Stimulated activated naive CD8-positive, alpha-beta T cell treated with anti-CD3 and anti-CD28 coated beads, Interleukin-15, Interleukin-2, amounts not matched to agents 100 U/mL and 50 U/mL, for 24 hours (primary cell): ENCODE measurements at regions not wholly inside any gene's neighbourhood (a gene's known extent, or its start where the extent isn't known, plus 50 kb on each side); places are given as distances from the start of the nearest gene placed in this dataset.

ENCODE experiments used
- ATAC-seq: fragments of 150-1000 bp; cut with Tn5 transposase; one replicate; pipeline ENCODE4 v1.10.0; 2021
- DNase-seq: peaks from one replicate; pipeline ENCODE4 v3.0.0; 2021

DNA sequence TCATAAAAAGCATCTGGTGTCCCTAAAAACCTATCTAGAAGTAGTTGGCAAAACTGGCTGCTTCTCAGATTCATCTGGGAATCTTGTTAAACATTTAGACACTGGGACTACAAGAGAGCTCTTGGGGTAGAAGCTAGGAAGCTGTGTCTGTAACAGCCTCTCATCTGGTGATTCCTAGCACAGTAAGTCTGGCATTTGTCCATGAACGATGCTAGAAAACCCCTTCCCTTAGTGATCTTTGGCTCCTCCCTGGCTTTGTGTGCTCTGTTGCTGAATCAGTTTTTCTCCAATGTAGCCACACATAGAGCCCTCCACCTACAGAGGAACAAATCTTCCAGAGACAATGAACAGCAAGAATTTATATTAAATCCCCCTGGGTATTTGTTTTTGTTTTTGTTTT, 951.7 kb upstream of the LCORL start:
- ATAC-seq (no peak), DNase-seq (no peak)

DNA sequence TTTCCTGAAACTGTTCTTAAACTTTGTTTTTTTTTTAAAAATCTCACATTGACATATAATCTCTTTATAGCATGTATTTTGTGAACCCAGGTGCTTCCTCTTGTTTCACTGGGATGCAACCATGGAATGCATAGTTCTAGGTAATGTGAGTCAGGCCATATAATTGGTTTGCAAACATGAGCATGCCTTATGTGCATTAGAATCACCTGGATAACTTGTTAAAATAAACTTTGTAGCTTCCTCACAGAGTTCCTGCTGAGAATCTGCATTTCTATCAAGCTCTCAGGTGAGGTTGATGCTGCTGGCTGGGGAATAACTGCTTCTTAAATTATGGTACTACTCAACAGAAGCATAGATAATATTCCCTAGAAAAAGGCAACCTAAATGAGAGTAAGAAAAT, 940.3 kb upstream of the LCORL start:
- DNase-seq (no peak), ATAC-seq (no peak)

DNA sequence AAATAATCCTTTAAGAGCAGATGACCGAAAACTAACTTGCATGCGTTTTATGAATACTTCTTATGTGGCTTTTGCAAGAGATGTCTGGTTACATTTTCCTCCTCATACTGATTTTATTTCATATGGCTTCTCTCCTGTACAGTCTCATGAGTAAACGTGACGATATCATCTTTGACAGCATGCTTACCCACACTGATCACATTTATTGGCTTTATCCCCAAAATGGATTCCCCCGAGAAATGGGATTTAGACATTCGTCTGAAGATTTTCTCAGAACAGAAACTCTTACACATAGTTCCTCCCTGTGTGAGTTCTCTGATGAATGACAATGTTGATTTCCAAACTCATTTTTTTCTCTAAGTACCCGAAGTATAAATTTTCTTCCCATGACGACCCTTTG, 939.7 kb upstream of the LCORL start:
- DNase-seq (no peak), ATAC-seq (no peak)

DNA sequence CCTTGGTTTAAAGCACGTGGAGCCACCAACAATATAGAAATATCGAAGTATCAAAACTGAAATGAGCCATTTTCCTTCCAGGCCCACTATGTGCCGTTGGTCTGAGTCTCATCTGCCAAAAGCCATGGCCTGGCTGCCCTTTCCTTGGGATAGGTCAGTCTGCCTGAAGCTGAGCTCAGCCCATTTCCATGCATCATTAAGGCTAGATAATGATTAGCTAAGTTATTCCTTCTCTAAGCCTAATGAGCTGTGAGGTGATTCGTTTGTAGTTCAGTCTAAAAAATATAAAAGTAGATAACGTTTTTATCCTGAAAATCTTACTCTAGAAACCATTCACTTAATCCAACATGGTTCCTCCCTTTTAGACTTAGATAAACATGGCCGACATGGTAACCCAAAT, 936.2 kb upstream of the LCORL start:
- ATAC-seq = no peak

DNA sequence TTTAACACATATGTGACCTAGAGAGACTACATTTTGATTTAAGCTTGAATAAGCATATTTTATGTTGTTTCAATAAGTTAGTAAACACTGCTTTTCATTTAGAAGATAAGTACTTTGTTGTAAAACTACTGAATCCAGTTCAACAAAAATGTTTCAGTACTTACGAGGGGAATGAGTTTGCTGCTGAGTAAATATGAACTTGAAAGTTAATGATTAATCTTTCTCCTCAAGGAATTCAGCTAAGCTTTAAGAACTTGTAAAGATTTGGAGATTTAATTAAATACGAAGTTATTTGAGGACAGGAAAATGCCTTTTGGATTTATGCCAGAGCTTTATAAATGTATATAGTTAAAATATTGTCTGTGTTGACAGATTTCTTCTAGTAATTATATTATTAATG, 933.0 kb upstream of the LCORL start:
- DNase-seq (no peak), ATAC-seq (no peak)

More for the DNA sequence above, 936.2 kb upstream of the LCORL start:
- no peak for DNase-seq

DNA sequence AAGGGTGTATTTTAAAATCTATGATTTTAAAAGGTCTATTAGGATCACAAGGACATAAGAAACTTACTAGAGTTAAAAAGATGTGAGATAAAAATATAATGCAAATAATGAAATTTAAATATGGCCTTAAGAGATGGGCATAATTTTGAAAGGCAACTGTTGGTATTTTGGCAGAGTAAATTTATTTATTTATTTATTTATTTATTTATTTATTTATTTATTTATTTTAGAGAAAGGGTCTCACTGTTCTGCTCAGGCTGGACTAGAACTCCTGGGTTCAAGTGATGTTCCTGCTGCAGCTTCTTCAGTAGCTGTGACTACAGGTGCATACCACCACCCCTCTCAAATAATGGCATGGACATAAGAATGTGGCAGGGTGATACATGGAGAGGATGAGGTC, 932.1 kb upstream of the LCORL start:
- DNase-seq = no peak

DNA sequence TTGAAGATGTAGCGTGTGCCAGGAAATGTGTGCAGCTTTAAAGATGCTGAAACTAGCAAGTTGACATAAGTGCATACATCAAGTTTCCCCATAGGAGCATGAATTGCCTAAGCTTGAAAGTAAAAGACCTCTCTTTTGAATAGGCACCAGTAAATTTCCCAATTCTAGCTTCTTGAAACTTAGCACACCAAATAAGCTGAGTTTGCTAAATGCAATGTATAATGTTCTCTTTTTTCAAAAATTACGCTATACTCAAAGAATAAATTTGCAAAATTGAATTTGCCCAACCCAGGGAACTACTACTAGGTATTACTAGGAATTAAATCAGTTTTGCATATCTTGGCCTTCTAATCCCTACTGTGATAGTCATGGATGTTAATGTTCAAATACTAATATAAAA, 923.9 kb upstream of the LCORL start:
- ATAC-seq = no peak

More for the DNA sequence above, 932.1 kb upstream of the LCORL start:
- ATAC-seq = no peak

DNA sequence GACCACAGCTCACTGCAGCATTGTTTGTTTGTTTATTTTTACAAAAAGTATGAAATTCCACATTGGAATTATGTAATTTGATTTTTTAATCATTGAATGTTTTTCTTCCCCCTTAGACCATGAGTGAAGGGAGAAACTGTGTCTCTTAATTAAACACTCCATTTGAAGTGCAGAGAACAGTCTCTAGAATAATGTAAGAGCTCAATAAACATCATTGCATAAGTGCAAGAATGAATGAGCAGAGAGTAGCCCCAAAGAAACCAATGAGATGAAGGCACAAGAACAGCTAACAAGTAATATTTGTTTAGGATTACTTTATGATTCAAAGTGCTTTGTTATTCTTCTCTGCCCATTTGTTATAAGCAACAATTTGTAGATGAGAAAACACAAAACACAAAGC, 921.3 kb upstream of the LCORL start:
- ATAC-seq = no peak
- DNase-seq = no peak

More for the DNA sequence above, 923.9 kb upstream of the LCORL start:
- DNase-seq = no peak

DNA sequence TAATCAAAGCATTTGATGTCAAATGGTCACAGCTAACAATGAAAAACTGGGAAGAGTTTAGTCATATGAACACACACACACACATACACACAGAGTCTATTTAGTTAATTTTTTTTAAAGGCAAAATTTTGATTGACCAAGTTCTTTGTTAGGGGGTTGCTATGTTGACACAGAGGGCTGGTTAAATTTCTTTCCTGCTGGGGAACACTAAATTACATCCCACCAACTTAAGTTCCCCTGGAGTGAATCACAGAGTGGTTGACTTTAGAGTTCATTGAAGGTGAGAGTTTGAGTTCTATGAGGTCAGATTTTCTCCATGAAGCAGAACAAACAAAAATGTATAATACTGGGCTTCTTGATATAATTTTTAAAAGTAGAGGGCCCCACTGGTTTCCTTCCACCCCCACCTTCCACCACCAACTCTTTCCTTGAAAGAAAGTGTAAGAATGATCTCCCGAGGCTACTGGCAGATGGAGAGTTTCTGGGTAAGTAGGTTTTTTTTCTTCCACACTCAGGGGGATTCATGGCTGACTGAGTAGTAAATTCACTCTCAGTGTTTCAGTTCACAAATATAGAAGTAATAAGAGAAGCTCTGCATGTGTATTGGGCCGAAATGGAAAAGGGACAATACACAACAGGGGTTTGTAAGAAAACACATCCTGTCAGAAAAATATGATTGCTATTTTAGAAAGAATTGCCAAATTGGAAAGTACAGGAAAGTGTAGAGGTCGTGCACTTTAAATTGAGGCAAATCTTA, 917.0 kb upstream of the LCORL start:
- no peak for DNase-seq
- ATAC-seq = no peak

DNA sequence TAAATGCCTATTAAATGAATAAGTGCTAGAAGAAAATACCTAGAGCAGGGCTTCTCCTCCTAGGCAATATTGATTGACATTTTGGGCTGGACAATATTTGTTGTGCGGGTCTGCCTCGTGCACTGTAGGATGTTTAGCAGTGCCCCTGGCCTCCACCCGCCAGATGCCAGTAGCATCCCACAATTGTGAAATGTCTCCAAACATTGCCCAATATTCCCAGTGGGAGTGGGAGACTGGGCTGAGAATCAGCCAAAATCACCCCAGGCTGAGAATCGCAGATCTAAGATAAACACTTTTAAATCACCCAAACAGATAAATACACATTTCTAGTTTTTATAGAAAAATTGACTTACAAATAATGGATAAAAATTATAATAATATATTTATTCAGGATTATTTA, 916.2 kb upstream of the LCORL start:
- no peak for DNase-seq
- no peak for ATAC-seq

DNA sequence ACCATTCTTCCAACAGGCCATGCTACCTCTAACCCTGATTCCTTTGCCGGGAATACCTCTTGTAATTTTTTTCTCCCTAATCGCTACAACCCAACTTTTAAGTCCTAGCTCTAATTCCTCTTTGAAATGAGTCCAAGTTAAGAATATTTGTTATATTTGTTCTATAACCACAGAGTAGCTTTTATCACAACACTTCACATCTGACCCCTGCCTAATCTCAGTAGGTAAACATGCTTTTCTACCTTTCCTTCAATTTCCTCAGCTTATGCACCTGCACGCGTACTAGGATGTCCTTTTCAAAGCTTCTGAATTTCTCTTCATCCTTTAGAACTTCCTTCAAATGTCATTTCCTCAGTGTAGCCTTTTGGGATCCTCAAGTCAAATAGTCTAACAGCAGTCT, 915.5 kb upstream of the LCORL start:
- no peak for ATAC-seq
- DNase-seq = no peak

DNA sequence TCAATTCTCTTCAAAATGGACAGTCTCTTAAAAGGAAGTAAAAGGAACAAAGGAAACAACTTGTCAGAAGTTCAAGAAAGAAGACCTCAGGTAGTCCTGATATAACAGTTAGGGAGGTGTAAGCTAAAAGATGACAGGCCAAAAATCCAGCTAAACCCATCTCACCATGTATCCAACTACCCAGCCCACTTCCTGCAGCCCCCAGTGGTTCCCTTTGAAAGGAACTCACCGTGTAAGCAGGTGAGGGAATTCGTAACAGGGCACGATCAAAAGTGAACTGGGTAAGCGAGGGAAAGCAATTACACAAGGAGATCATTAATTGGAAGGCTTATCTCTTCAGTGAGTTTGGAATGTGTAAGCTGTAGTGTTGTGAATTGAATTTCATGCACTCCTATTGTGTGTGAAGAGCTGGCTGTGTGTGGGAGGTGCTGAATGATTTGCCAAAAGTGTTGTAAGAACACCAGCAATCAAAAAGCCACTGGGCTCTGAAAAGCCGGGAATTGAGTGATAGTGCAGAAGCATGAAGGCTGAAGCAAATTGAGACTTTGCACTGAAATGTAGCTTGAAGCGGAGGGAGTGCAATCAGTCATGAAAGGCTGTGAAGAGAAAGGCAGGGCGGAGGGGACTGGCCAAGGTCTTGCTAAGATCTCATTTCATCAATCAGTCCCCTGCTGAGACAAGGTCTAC, 914.2 kb upstream of the LCORL start:
- ATAC-seq (no peak), DNase-seq (no peak)

DNA sequence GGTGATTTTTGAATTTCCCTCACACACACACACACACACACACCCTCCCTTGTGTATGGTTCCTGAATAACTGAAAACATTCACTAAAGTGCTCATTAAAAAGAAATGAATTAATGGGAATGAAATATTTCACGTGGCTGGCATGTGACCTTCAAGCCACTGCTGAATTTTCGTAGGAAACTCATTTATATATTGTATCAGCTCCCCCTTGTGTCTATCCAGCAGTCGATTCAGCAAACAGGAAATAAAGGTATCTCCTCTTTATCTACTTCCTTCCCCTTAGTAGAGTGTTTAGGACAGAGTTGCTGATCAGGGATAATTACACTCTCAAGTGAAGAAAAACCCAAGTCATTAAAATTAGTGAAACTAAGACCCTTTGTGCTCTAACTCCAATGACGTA, 912.6 kb upstream of the LCORL start:
- DNase-seq (no peak), ATAC-seq (no peak)

DNA sequence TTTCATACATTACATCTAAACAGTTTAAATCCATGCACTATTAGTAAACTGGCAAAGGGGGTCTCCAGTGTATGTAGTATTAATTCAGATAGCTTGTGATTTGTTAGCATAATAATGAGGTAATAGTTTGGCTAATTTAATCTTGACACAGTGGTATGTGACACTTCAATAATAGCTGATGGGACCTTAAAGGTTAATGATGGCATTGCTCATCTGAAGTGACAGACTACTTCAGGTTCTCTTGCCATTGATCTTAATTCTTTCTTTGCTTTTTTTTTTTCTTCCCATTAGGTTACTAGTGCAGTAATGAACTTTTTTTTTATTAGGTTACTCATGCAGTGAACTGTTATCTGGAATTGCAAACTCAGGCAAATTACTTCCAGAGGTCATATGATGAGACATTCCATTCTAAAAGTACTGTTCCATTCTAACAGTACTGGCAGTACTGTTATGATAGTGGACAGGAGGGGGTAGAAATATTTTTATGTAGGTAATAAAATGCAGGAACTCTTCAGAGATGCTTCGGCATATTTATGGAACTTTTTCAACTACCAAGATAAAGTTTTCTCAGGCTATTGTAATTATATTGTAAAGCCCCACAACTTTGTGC, 911.3 kb upstream of the LCORL start:
- ATAC-seq = no peak

DNA sequence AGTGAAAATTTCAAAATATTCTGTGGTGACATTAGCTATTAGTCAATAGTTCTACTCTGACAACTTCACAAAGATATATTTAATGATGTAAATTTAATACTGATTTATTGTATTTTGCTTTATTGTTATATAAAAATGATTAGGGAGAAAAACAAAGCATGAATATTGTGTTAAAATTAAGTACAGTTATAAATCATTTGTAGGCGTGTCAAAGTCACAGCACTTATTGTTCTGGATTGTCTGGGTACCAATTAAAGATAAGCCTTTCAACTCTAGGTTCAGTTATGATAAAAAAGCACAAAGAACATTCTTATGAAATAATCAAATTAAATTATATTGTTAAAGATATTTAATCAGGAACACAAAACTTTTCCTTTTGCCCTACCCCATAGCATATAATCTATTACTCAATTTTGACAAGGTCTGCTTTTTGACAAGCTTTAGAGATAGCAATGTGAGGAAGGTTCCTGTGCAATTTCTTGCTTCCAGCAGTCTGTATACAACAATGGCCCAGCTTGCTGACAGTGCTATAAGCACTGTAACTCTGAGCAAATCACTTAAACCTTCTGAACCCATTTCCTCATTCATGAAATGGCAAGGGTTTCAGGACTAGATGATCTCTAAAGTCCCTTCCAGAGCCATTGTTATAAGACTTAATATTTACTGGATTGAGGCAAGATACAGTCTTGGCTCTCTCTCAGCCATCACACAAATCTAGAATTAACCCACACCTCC, 910.3 kb upstream of the LCORL start:
- no peak for DNase-seq
- no peak for ATAC-seq

More for the DNA sequence above, 911.3 kb upstream of the LCORL start:
- DNase-seq = no peak

DNA sequence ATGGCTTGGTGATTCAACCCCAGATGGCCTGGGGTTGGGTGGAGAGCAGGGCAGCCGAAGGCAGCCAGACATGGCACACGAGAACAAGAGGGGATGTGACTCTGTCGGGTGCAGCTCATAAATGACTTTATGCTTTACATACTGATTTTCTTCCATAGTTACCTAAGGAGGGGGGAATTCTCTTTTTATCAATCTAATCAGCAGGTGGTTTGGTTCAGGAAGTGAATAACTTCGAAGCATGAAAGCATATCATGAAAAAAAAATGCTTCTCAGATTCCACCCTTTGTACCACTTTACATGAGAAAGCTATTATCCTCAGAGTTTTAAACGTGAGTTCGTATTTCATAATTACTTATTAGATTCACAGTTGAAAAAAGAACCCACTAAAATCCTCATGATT, 908.9 kb upstream of the LCORL start:
- DNase-seq (no peak), ATAC-seq (no peak)

DNA sequence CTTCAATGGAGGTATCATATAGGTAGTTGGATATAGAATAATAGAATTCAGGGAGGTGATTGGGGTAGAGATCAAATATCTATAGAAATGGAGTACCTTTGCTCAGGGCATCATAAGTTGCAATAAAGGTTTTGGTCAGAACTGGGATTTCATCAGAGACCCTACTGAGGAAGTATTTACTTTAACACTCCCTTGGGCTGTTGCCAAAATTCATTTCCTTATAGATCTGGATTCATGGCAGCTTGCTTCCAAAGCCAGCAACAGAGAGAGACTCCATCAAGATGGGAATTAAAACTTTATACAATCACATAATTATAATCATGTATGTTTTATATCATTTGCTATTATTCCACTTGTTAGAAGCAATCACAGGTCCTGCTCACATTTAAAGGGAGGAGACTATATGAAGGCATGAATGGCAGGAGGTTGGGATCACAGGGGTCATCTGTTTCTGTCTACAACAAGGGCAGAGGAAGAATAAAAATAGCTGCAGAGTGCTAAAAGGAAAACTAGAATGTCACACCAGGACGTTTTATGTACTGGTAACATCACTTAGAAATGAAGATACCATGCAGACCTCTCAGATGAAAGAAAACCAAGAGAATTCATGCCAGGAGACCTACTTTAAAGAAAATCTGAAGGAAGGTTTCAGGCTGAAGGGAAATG, 902.1 kb upstream of the LCORL start:
- no peak for DNase-seq

DNA sequence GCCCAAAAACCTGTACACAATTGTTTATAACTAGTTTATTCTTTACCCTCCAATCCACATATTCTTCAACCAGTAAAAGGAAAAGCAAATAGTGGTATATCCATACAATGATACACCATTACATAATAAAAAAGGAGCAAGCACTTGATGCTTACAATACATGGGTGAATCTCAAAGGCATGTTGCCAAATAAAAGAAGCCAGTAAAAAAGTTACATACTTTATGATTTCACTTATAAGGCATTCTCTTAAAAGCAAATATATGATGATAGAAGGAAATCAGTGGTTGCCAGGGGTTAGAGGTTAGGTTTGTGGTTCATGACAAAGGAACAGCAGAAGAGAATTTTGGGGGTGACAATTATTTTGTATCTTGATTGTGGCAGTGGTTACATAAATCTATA, 896.1 kb upstream of the LCORL start:
- no peak for ATAC-seq
- DNase-seq = no peak

More for the DNA sequence above, 902.1 kb upstream of the LCORL start:
- ATAC-seq = no peak

DNA sequence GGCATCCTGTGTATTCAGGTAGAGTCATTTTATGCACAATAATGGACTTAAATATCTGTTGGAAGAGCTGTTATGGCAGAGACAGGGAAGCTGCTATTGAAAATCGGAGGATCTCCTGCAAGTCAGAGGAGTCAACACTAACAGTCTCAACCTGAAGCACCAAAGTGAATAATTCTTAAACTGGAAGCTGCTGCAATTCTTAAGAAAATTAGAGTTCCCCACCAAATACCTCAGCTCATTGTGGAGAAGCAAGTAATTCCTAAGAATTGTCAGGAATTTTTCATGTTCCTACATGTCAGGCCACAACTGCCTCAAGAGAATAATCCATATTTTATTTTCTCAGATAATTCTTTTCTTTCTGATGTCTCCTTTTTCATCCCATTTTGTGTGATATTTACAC, 892.6 kb upstream of the LCORL start:
- DNase-seq (no peak), ATAC-seq (no peak)

DNA sequence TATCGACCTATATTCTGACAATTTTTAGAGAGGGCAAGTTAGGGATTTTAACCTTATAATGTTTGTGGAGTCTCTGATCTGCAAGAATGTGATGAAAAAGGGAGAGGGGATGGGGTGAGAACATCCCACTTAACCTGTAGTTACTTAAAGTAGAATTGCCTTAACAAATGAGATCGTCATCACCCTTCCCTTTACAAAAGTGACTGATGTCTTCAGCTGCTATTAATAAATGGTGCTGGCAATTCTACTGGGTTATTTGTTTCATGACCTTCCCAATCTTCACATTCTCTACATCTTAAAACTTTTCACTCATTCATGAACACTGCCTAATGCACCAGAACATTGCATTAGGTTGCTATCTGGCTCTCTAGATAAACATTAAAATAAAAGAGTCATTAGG, 873.4 kb upstream of the LCORL start:
- no peak for ATAC-seq
- no peak for DNase-seq

DNA sequence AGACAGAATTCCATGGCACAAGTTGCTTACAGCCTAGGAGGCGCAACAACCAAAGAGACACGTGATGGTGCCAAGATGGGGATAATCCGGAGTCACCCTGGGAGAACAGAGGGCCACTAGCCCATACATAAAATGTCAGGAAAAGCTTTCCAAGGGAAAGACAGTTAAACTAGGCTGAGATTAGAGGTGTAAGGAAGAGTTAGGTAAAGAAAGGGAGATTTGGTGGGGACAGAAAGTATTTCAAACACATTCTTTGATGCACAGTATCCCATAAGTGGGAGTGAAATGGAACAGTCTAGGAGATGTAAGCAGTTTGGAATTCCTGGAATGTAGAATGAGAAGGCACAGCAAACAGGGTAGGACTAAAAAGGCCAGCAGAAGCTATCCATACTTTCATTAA, 860.9 kb upstream of the LCORL start:
- ATAC-seq (no peak), DNase-seq (no peak)

DNA sequence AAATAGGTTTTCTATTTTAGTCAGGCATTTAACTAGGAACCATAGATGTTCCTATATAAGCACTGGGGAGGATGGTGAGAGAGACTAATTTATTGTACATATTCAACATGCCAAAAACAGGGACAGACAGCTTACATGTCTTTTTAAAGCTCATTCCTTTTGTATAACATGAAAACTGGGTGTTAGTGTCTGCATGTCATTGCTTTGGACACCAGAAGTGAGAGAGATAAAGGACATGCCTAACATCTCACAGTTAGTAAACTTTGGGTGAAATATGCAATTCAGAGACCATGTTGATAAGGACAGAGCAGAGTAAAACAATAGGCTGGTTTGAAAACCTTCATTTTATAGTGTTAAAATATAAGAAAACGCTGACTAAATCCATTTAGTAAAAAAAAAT, 860.0 kb upstream of the LCORL start:
- DNase-seq = no peak
- ATAC-seq = no peak
